ENCODE measurements at regions not wholly inside any gene's neighbourhood (a gene's known extent, or its start where the extent isn't known, plus 50 kb on each side); places are given as distances from the start of the nearest gene placed in this dataset.

DNA sequence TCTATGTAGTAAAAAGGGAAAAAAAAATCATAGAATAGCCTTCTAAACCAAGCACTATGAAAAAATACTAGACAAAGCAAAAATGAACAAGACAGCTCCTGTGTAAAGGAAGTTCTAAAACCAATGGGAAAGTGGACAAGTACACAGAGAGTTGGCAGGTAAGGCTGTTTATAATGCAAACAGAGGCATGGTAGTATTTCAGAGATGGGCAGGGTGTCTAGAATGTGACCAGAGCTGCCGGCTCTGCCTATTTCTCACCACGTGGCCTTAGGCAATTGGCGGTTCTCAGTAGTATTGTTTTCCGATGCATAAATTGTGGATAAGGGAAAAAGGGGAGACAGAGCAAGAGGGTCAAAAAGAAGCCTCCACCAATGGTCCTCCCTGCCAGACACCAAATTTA is 173.6 kb downstream of the ANKRD30B start:
- TF ChIP-seq CTCF (IDR thresholded peaks at IDR 0.05; ENCODE audit: low read depth, low read length) (no peak), MAX (IDR thresholded peaks at IDR 0.05; ENCODE audit: low read depth, low read length) (no peak), POLR2A (IDR thresholded peaks at IDR 0.05; ENCODE audit: extremely low read depth, insufficient read length) (no peak), MYC (IDR thresholded peaks at IDR 0.05; ENCODE audit: low read depth, low read length) (no peak)
- no peak overlapping the region for H3K4me3 ChIP-seq (ENCODE audit: low read depth, low read length)
- no peak for DNase-seq (ENCODE audit: low read depth)

DNA sequence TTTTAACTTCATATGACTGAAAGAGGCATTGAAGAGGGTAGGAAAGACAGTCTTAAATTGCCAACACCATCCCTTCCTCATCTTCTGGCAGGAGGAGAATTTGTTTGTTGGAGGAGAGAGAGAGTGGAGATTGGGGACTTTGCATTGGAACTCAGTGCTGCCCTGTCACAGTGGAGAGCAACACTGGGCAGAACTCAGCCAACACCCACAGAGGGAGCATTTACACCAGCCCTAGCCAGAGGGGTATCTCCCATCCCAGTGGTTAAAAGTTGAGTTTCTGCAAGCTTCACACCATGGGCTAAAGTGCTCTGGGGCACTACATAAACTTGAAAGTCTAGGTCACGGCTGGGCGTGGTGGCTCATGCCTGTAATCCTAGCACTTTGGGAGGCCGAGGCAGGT is 174.1 kb downstream of the ANKRD30B start:
- TF ChIP-seq MAX (IDR thresholded peaks at IDR 0.05; ENCODE audit: low read depth, low read length): no peak
- no peak for TF ChIP-seq POLR2A (IDR thresholded peaks at IDR 0.05; ENCODE audit: extremely low read depth, insufficient read length)
- TF ChIP-seq CTCF (IDR thresholded peaks at IDR 0.05; ENCODE audit: low read depth, low read length): no peak
- TF ChIP-seq MYC (IDR thresholded peaks at IDR 0.05; ENCODE audit: low read depth, low read length): no peak
- no peak overlapping the region for H3K4me3 ChIP-seq (ENCODE audit: low read depth, low read length)
- DNase-seq (ENCODE audit: low read depth): no peak

GRCh38 chr18:14922965-14923565 is 175.1 kb downstream of the ANKRD30B start:
- H3K4me3 ChIP-seq (ENCODE audit: low read depth, low read length): no peak overlapping the region
- TF ChIP-seq POLR2A (IDR thresholded peaks at IDR 0.05; ENCODE audit: extremely low read depth, insufficient read length) (no peak), MYC (IDR thresholded peaks at IDR 0.05; ENCODE audit: low read depth, low read length) (no peak), MAX (IDR thresholded peaks at IDR 0.05; ENCODE audit: low read depth, low read length) (no peak), CTCF (IDR thresholded peaks at IDR 0.05; ENCODE audit: low read depth, low read length) (no peak)
- no peak for DNase-seq (ENCODE audit: low read depth)

GRCh38 chr18:14924226-14924625 is 176.3 kb downstream of the ANKRD30B start:
- DNase-seq (ENCODE audit: low read depth): no peak
- H3K4me3 ChIP-seq (ENCODE audit: low read depth, low read length): no peak overlapping the region
- TF ChIP-seq POLR2A (IDR thresholded peaks at IDR 0.05; ENCODE audit: extremely low read depth, insufficient read length) (no peak), MYC (IDR thresholded peaks at IDR 0.05; ENCODE audit: low read depth, low read length) (no peak), MAX (IDR thresholded peaks at IDR 0.05; ENCODE audit: low read depth, low read length) (no peak), CTCF (IDR thresholded peaks at IDR 0.05; ENCODE audit: low read depth, low read length) (no peak)

DNA sequence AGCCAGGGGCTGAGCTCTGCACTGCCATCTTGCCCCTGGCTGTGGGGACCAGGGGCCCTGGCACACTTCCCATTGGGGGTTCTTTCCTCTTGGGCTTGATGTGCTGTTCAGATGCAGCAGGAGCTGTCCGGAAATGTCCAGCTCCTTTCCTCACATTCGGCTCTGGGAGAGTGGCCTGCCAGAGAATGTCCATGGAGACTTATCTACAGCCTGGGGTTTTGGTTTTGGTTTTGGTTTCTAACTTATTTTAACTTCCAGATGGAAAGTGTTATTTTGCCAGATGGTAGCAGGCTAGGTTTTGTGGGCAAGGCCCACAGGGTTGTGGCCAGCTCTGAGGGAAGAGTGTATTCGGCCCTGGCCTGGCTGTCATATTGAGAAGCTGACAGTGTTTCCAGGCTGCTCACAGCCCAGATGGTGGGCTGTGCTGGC is 177.3 kb downstream of the ANKRD30B start:
- no peak overlapping the region for H3K4me3 ChIP-seq (ENCODE audit: low read depth, low read length)
- TF ChIP-seq POLR2A (IDR thresholded peaks at IDR 0.05; ENCODE audit: extremely low read depth, insufficient read length) (no peak), MAX (IDR thresholded peaks at IDR 0.05; ENCODE audit: low read depth, low read length) (no peak), MYC (IDR thresholded peaks at IDR 0.05; ENCODE audit: low read depth, low read length) (no peak), CTCF (IDR thresholded peaks at IDR 0.05; ENCODE audit: low read depth, low read length) (no peak)
- DNase-seq (ENCODE audit: low read depth): no peak

Data from NB4 (cell line).